ENCODE measurements at regions not wholly inside any gene's neighbourhood (a gene's known extent, or its start where the extent isn't known, plus 50 kb on each side); places are given as distances from the start of the nearest gene placed in this dataset.

- Histone ChIP-seq H3K4me3 (no peak overlapping the region), H3K9ac (ENCODE audit: control insufficient read depth, insufficient read depth, low read length) (no peak overlapping the region), H3K4me2 (ENCODE audit: control insufficient read depth, insufficient read depth) (no peak overlapping the region), H2AFZ (ENCODE audit: control insufficient read depth, low read depth, low read length) (no peak overlapping the region), H3K27ac (ENCODE audit: control insufficient read depth, insufficient read depth) (no peak overlapping the region), H3K27me3 (replicated peaks in 1 of 2; ENCODE audit: control insufficient read depth in 2 of 2, insufficient read depth in 2 of 2, low read length in 1 of 2) (no peaks in the 10 kb centered on the region), H3K79me2 (ENCODE audit: control insufficient read depth, insufficient read depth, low read length) (no peaks in the 10 kb centered on the region), H3K36me3 (ENCODE audit: control insufficient read depth in 2 of 2, insufficient read depth in 2 of 2, low read length in 1 of 2) (no peaks in the 10 kb centered on the region), H3K4me1 (ENCODE audit: control insufficient read depth, insufficient read depth, low read length) (no peaks in the 10 kb centered on the region), H3K9me3 (replicated peaks; ENCODE audit: control insufficient read depth, insufficient read depth, low read length) (no peaks in the 10 kb centered on the region), H4K20me1 (ENCODE audit: control insufficient read depth, insufficient read depth) (no peaks in the 10 kb centered on the region)
- FAIRE-seq: no peak
- CTCF ChIA-PET: no interaction called here
- ATAC-seq: no peak
- no TSS peak for BruUV-seq (replicated peaks)
- TF ChIP-seq EP300 (IDR thresholded peaks at IDR 0.05; ENCODE audit: borderline replicate concordance in 1 of 2, control insufficient read depth in 1 of 2, low read depth in 2 of 2, low read length in 2 of 2) (no peak), IKZF1 (conservative IDR thresholded peaks at IDR 0.05) (no peak), REST (IDR thresholded peaks at IDR 0.05; ENCODE audit: low read depth, low read length) (no peak), RAD51 (IDR thresholded peaks at IDR 0.05) (no peak), NFIC (IDR thresholded peaks at IDR 0.05; ENCODE audit: low read depth, low read length) (no peak), CEBPB (IDR thresholded peaks at IDR 0.05; ENCODE audit: borderline replicate concordance in 1 of 2, low read depth in 2 of 2, low read length in 2 of 2) (no peak), HDGF (IDR thresholded peaks at IDR 0.05) (no peak), TCF12 (IDR thresholded peaks at IDR 0.05; ENCODE audit: low read depth, low read length) (no peak), CUX1 (IDR thresholded peaks at IDR 0.05; ENCODE audit: insufficient replicate concordance, low read depth, low read length) (no peak), POLR2A (IDR thresholded peaks at IDR 0.05; ENCODE audit: low read depth, low read length) (no peak), GATAD2B (conservative IDR thresholded peaks at IDR 0.05; ENCODE audit: low read depth) (no peak), ASH2L (IDR thresholded peaks at IDR 0.05; ENCODE audit: borderline replicate concordance, low read depth) (no peak), ZZZ3 (IDR thresholded peaks at IDR 0.05; ENCODE audit: control insufficient read depth, insufficient read length, low read depth) (no peak)
- WGBS (ENCODE audit: insufficient coverage, insufficient replicate concordance, low lambda C conversion rate, missing lambda C conversion rate): 0% methylated on average over 3 of the region's 3 CpGs
- SMC1A ChIA-PET (ENCODE audit: uncharacterized antibody, unreplicated experiment): no interaction called here
- RAD21 ChIA-PET (ENCODE audit: unreplicated experiment): no interaction called here
- DNase-seq (ENCODE audit: low read depth, low spot score): no peak
- in situ Hi-C loops (cut with MboI) (no loop called here), intact Hi-C loops (cut with micrococcal nuclease; ENCODE audit: unreplicated experiment) (no loop called here)
- POLR2A ChIA-PET: no interaction called here
These were observed 192.0 kb upstream of the ERCC4 start for GRCh38 chr16:13727943-13728342.
